ENCODE measurements at regions not wholly inside any gene's neighbourhood (a gene's known extent, or its start where the extent isn't known, plus 50 kb on each side); places are given as distances from the start of the nearest gene placed in this dataset.

GRCh38 chr5:118126159-118126558 lies 862.2 kb downstream of the DTWD2 start (continued):
- TF ChIP-seq ZNF217 (IDR thresholded peaks at IDR 0.05), result no peak

DNA sequence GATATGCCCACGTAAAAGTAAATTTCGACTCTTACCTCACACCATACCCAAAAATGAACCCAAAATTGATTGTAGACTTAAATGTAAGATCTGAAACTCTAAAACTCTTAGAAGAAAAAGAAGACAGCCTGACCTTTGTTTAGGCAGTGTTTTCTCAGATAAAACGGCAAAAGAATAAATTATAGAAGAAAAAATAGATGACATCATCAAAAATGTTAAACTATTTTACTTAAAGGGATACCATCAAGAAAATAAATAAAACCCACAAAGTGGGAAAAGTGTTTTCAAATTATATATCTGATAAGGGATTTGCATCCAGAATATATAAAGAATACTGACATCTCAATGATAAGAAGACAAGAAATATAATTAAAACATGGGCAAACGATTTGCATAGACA lies 862.7 kb downstream of the DTWD2 start:
- Histone ChIP-seq H3K9me3 (replicated peaks; ENCODE audit: control insufficient read depth, insufficient read depth, low read length) (no peaks in the 10 kb centered on the region), H3K4me2 (ENCODE audit: control insufficient read depth, insufficient read depth) (no peak overlapping the region), H4K20me1 (ENCODE audit: control insufficient read depth, insufficient read depth) (no peaks in the 10 kb centered on the region), H3K4me1 (ENCODE audit: control insufficient read depth, insufficient read depth, low read length) (no peaks in the 10 kb centered on the region), H3K36me3 (ENCODE audit: control insufficient read depth in 2 of 2, insufficient read depth in 2 of 2, low read length in 1 of 2) (no peaks in the 10 kb centered on the region), H2AFZ (ENCODE audit: control insufficient read depth, low read depth, low read length) (no peak overlapping the region), H3K27me3 (replicated peaks in 1 of 2; ENCODE audit: control insufficient read depth in 2 of 2, insufficient read depth in 2 of 2, low read length in 1 of 2) (no peaks in the 10 kb centered on the region), H3K79me2 (ENCODE audit: control insufficient read depth, insufficient read depth, low read length) (no peaks in the 10 kb centered on the region), H3K4me3 (no peak overlapping the region), H3K27ac (ENCODE audit: control insufficient read depth, insufficient read depth) (no peak overlapping the region), H3K9ac (ENCODE audit: control insufficient read depth, insufficient read depth, low read length) (no peak overlapping the region)
- ATAC-seq, result no peak
- intact Hi-C loops (cut with micrococcal nuclease; ENCODE audit: unreplicated experiment) (no loop called here), in situ Hi-C loops (cut with MboI) (no loop called here)
- no peak for DNase-seq (ENCODE audit: low read depth, low spot score)
- no TSS peak for BruUV-seq (replicated peaks)
- 28% methylated on average over 4 of the region's 4 CpGs for WGBS (ENCODE audit: insufficient coverage, insufficient replicate concordance, low lambda C conversion rate, missing lambda C conversion rate)
- RAD21 ChIA-PET (ENCODE audit: unreplicated experiment), result no interaction called here
- POLR2A ChIA-PET, result no interaction called here
- SMC1A ChIA-PET (ENCODE audit: uncharacterized antibody, unreplicated experiment), result no interaction called here
- no peak for FAIRE-seq
- CTCF ChIA-PET, result no interaction called here
- TF ChIP-seq, protein P1, sequence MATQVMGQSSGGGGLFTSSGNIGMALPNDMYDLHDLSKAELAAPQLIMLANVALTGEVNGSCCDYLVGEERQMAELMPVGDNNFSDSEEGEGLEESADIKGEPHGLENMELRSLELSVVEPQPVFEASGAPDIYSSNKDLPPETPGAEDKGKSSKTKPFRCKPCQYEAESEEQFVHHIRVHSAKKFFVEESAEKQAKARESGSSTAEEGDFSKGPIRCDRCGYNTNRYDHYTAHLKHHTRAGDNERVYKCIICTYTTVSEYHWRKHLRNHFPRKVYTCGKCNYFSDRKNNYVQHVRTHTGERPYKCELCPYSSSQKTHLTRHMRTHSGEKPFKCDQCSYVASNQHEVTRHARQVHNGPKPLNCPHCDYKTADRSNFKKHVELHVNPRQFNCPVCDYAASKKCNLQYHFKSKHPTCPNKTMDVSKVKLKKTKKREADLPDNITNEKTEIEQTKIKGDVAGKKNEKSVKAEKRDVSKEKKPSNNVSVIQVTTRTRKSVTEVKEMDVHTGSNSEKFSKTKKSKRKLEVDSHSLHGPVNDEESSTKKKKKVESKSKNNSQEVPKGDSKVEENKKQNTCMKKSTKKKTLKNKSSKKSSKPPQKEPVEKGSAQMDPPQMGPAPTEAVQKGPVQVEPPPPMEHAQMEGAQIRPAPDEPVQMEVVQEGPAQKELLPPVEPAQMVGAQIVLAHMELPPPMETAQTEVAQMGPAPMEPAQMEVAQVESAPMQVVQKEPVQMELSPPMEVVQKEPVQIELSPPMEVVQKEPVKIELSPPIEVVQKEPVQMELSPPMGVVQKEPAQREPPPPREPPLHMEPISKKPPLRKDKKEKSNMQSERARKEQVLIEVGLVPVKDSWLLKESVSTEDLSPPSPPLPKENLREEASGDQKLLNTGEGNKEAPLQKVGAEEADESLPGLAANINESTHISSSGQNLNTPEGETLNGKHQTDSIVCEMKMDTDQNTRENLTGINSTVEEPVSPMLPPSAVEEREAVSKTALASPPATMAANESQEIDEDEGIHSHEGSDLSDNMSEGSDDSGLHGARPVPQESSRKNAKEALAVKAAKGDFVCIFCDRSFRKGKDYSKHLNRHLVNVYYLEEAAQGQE (IDR thresholded peaks at IDR 0.05; ENCODE audit: low read depth, low read length), result no peak
- TF ChIP-seq, protein P2, sequence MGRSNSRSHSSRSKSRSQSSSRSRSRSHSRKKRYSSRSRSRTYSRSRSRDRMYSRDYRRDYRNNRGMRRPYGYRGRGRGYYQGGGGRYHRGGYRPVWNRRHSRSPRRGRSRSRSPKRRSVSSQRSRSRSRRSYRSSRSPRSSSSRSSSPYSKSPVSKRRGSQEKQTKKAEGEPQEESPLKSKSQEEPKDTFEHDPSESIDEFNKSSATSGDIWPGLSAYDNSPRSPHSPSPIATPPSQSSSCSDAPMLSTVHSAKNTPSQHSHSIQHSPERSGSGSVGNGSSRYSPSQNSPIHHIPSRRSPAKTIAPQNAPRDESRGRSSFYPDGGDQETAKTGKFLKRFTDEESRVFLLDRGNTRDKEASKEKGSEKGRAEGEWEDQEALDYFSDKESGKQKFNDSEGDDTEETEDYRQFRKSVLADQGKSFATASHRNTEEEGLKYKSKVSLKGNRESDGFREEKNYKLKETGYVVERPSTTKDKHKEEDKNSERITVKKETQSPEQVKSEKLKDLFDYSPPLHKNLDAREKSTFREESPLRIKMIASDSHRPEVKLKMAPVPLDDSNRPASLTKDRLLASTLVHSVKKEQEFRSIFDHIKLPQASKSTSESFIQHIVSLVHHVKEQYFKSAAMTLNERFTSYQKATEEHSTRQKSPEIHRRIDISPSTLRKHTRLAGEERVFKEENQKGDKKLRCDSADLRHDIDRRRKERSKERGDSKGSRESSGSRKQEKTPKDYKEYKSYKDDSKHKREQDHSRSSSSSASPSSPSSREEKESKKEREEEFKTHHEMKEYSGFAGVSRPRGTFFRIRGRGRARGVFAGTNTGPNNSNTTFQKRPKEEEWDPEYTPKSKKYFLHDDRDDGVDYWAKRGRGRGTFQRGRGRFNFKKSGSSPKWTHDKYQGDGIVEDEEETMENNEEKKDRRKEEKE (IDR thresholded peaks at IDR 0.05), result no peak
- TF ChIP-seq E4F1 (IDR thresholded peaks at IDR 0.05; ENCODE audit: borderline replicate concordance, partially characterized antibody) (no peak), RAD51 (IDR thresholded peaks at IDR 0.05) (no peak), TCF7 (IDR thresholded peaks at IDR 0.05; ENCODE audit: borderline replicate concordance) (no peak), BMI1 (IDR thresholded peaks at IDR 0.05; ENCODE audit: borderline replicate concordance) (no peak), NKRF (conservative IDR thresholded peaks at IDR 0.05) (no peak), ETV6 (conservative IDR thresholded peaks at IDR 0.05 in 1 of 2, IDR thresholded peaks at IDR 0.05 in 1 of 2; ENCODE audit: borderline replicate concordance in 1 of 2, low read depth in 1 of 2) (no peak), SPI1 (IDR thresholded peaks at IDR 0.05; ENCODE audit: borderline replicate concordance, insufficient read depth, low read depth, low read length) (no peak), MEF2B (IDR thresholded peaks at IDR 0.05; ENCODE audit: partially characterized antibody, poor library complexity, severe bottlenecking) (no peak)

Data from GM12878 (cell line).